ENCODE measurements at regions not wholly inside any gene's neighbourhood (a gene's known extent, or its start where the extent isn't known, plus 50 kb on each side); places are given as distances from the start of the nearest gene placed in this dataset.

DNA sequence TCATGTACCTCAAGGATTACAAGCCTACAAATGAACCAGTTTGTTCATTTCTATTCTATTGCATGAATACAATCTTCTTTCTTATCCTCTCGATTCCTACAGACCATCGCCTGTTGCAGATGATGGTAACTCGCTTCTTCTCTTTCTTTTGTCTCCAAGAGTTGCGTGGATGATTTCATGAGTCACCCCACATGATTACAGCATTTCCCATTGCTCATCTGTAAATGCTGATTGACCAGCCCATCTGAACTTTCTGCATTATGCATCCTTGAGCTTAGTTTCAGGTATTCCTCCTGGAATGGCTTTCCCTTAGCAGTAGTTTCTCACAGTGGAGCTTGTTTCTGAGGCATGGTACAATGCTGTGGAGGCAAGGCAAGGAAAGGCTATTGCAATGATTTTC, 109.6 kb upstream of the TOPAZ1 start:
- TF ChIP-seq EZH2 (IDR thresholded peaks at IDR 0.05; ENCODE audit: borderline replicate concordance) (no peak), EZH2phosphoT487 (IDR thresholded peaks at IDR 0.05; ENCODE audit: low read depth, severe bottlenecking, unreplicated experiment) (no peak)
- TF ChIP-seq, protein P1, sequence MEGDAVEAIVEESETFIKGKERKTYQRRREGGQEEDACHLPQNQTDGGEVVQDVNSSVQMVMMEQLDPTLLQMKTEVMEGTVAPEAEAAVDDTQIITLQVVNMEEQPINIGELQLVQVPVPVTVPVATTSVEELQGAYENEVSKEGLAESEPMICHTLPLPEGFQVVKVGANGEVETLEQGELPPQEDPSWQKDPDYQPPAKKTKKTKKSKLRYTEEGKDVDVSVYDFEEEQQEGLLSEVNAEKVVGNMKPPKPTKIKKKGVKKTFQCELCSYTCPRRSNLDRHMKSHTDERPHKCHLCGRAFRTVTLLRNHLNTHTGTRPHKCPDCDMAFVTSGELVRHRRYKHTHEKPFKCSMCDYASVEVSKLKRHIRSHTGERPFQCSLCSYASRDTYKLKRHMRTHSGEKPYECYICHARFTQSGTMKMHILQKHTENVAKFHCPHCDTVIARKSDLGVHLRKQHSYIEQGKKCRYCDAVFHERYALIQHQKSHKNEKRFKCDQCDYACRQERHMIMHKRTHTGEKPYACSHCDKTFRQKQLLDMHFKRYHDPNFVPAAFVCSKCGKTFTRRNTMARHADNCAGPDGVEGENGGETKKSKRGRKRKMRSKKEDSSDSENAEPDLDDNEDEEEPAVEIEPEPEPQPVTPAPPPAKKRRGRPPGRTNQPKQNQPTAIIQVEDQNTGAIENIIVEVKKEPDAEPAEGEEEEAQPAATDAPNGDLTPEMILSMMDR (IDR thresholded peaks at IDR 0.05; ENCODE audit: poor library complexity) = no peak
- Histone ChIP-seq H3K9me3 (ENCODE audit: low read depth) (no peaks in the 10 kb centered on the region), H3K36me3 (replicated peaks; ENCODE audit: insufficient read depth, low read depth) (no peaks in the 10 kb centered on the region), H3K9me2 (replicated peaks; ENCODE audit: insufficient read depth) (no peaks in the 10 kb centered on the region), H3K4me3 (no peak overlapping the region), H3K4me1 (ENCODE audit: insufficient read depth) (no peaks in the 10 kb centered on the region), H3K27ac (no peak overlapping the region), H4K20me1 (ENCODE audit: insufficient read depth, poor library complexity, severe bottlenecking) (no peaks in the 10 kb centered on the region), H2AFZ (no peak overlapping the region), H3K79me2 (no peaks in the 10 kb centered on the region), H3K27me3 (peaks cover 13% of the 10 kb centered on the region), H3K4me2 (no peak overlapping the region)
- 92% methylated on average over 4 of the region's 4 CpGs for WGBS (ENCODE audit: low lambda C conversion rate, missing lambda C conversion rate)
- no peak for DNase-seq (ENCODE audit: low spot score)

DNA sequence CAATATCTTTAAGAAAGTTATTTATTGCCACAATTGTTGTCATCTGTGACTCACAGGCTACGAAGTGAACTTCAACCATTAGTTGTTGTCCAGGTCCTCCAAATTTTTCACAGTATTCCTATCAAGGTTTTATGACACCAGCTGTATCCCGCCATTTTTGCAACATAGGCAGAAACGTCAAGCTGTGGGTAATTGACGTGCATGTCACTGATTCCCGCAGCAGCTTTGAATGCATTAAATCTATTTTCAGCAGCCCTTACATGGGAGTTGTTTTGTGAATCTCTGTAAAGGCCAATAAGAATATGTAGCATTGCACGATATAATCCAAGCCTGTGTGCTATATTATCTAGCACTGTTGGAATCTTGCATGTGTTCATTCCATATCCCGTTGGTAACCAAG, 109.1 kb upstream of the TOPAZ1 start:
- WGBS (ENCODE audit: low lambda C conversion rate, missing lambda C conversion rate) = 90% methylated on average over 7 of the region's 7 CpGs
- Histone ChIP-seq H3K9me3 (ENCODE audit: low read depth) (no peaks in the 10 kb centered on the region), H3K4me3 (no peak overlapping the region), H3K36me3 (replicated peaks; ENCODE audit: insufficient read depth, low read depth) (no peaks in the 10 kb centered on the region), H3K4me2 (no peak overlapping the region), H3K4me1 (ENCODE audit: insufficient read depth) (no peaks in the 10 kb centered on the region), H4K20me1 (ENCODE audit: insufficient read depth, poor library complexity, severe bottlenecking) (no peaks in the 10 kb centered on the region), H3K27me3 (peaks cover 13% of the 10 kb centered on the region), H2AFZ (no peak overlapping the region), H3K79me2 (no peaks in the 10 kb centered on the region), H3K27ac (no peak overlapping the region), H3K9me2 (replicated peaks; ENCODE audit: insufficient read depth) (no peaks in the 10 kb centered on the region)
- no peak for DNase-seq (ENCODE audit: low spot score)
- TF ChIP-seq EZH2 (IDR thresholded peaks at IDR 0.05; ENCODE audit: borderline replicate concordance) (no peak), EZH2phosphoT487 (IDR thresholded peaks at IDR 0.05; ENCODE audit: low read depth, severe bottlenecking, unreplicated experiment) (no peak)
- TF ChIP-seq, protein P1 (IDR thresholded peaks at IDR 0.05; ENCODE audit: poor library complexity) = no peak

DNA sequence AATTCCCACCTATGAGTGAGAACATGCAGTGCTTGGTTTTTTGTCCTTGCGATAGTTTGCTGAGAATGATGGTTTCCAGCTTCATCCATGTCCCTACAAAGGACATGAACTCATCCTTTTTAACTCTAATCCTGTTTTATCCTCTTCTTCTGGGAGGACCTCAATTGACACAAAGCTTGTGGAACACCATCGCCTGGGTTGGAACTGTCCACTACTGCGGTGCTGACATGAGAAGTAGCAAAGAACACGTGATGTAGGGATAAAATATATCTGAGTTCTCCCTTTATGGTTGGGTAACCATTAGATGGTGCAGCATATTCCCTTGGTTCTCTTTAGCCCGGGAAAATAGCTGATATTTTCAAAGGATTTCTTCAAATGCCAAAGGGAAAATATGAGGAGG, 105.3 kb upstream of the TOPAZ1 start:
- Histone ChIP-seq H3K9me2 (replicated peaks; ENCODE audit: insufficient read depth) (no peaks in the 10 kb centered on the region), H4K20me1 (ENCODE audit: insufficient read depth, poor library complexity, severe bottlenecking) (no peaks in the 10 kb centered on the region), H3K4me2 (no peak overlapping the region), H3K4me3 (no peak overlapping the region), H3K9me3 (ENCODE audit: low read depth) (no peaks in the 10 kb centered on the region), H3K27me3 (peaks cover 10% of the 10 kb centered on the region), H3K79me2 (no peaks in the 10 kb centered on the region), H3K36me3 (replicated peaks; ENCODE audit: insufficient read depth, low read depth) (no peaks in the 10 kb centered on the region), H3K27ac (no peak overlapping the region), H2AFZ (no peak overlapping the region), H3K4me1 (ENCODE audit: insufficient read depth) (no peaks in the 10 kb centered on the region)
- 60% methylated on average over 5 of the region's 5 CpGs for WGBS (ENCODE audit: low lambda C conversion rate, missing lambda C conversion rate)
- DNase-seq (ENCODE audit: low spot score) = peak; percentile 41
- TF ChIP-seq EZH2phosphoT487 (IDR thresholded peaks at IDR 0.05; ENCODE audit: low read depth, severe bottlenecking, unreplicated experiment) = no peak
- TF ChIP-seq, protein P1 (IDR thresholded peaks at IDR 0.05; ENCODE audit: poor library complexity) = no peak
- TF ChIP-seq EZH2 (IDR thresholded peaks at IDR 0.05; ENCODE audit: borderline replicate concordance) = no peak

GRCh38 chr3:44146073-44146472, 95.6 kb upstream of the TOPAZ1 start:
- Histone ChIP-seq H3K4me3 (no peak overlapping the region), H4K20me1 (ENCODE audit: insufficient read depth, poor library complexity, severe bottlenecking) (no peaks in the 10 kb centered on the region), H2AFZ (no peak overlapping the region), H3K36me3 (replicated peaks; ENCODE audit: insufficient read depth, low read depth) (no peaks in the 10 kb centered on the region), H3K79me2 (no peaks in the 10 kb centered on the region), H3K27ac (no peak overlapping the region), H3K9me3 (ENCODE audit: low read depth) (no peaks in the 10 kb centered on the region), H3K9me2 (replicated peaks; ENCODE audit: insufficient read depth) (no peaks in the 10 kb centered on the region), H3K27me3 (no peaks in the 10 kb centered on the region), H3K4me2 (no peak overlapping the region), H3K4me1 (ENCODE audit: insufficient read depth) (no peaks in the 10 kb centered on the region)
- TF ChIP-seq, protein P1 (IDR thresholded peaks at IDR 0.05; ENCODE audit: poor library complexity) = no peak
- TF ChIP-seq EZH2phosphoT487 (IDR thresholded peaks at IDR 0.05; ENCODE audit: low read depth, severe bottlenecking, unreplicated experiment) = no peak
- TF ChIP-seq EZH2 (IDR thresholded peaks at IDR 0.05; ENCODE audit: borderline replicate concordance) = no peak
- WGBS (ENCODE audit: low lambda C conversion rate, missing lambda C conversion rate) = 72% methylated on average over 1 of the region's 1 CpG
- no peak for DNase-seq (ENCODE audit: low spot score)

Data from hepatocyte (in vitro differentiated cells).